ENCODE measurements at regions not wholly inside any gene's neighbourhood (a gene's known extent, or its start where the extent isn't known, plus 50 kb on each side); places are given as distances from the start of the nearest gene placed in this dataset.
"Not testable (repeated sequence)": the region's sequence is repeated elsewhere in the genome, so short reads cannot be mapped to it uniquely, and the experiment has no call there.

DNA sequence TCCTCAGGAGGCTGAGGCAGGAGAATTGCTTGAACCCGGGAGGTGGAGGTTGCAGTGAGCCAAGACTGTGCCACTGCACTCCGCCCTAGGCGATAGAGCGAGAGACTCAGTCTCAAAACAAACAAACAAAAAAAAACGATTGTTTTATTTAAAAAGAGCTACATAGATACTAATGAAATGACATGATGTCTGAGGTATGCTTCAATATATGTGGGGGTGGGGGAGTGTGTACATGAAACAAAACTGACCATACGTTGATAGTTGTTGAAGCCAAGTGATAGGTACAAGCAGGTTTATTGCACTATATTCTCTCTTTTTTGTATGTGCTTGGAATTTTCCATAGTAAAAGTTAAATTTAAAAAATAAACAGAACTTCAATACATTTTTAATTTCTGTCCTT, 240.1 kb downstream of the TFAP2A start:
- no peak for DNase-seq

DNA sequence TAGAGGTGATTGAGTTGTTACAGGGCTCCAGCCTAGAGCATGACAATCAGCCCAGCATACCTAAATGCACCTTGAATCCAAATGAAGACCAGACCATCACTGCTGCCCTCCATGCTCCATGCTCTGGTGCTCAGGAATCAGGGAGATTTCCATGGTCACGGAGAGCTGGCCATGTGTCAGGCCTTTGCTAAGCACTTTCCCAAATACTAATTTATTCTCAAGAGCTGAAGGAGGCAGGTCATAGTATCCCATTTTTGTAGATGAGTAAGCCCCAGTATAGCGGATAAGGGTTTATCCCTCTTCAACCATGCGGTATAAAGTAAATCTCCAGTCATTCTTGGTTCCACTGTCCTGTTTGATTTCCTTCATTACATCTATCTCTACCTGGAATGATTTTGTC, 240.8 kb downstream of the TFAP2A start:
- DNase-seq: no peak

DNA sequence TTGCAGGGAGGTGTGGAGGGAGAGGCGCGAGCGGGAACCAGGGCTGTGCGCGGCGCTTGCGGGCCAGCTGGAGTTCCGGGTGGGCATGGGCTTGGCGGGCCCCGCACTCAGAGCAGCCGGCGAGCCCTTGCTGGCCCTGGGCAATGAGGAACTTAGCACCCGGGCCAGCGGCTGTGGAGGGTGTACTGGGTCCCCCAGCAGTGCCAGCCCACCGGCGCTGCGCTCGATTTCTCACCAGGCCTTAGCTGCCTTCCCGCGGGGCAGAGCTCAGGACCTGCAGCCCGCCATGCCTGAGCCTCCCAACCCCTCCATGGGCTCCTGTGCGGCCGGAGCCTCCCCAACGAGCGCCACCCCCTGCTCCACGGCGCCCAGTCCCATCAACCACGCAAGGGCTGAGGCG, 243.2 kb downstream of the TFAP2A start:
- DNase-seq: not testable (repeated sequence)

DNA sequence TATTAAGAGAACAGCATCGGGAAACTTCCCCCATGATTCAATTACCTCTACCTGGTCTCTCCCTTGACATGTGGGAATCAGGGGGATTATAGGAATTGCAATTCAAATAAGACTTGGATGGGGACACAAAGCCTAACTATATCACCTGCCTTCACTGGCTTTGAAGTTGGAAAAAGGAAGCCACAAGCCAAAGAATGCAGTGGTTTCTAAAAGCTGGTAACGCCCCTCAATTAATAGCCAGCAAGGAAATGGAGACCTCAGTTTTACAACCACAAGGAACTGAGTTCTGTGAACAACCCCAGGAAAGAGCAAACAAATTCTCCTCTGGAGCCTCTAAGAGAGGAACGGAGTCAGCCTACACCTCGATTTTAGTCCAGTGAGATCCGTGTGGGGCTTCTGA, 244.1 kb downstream of the TFAP2A start:
- DNase-seq: no peak

DNA sequence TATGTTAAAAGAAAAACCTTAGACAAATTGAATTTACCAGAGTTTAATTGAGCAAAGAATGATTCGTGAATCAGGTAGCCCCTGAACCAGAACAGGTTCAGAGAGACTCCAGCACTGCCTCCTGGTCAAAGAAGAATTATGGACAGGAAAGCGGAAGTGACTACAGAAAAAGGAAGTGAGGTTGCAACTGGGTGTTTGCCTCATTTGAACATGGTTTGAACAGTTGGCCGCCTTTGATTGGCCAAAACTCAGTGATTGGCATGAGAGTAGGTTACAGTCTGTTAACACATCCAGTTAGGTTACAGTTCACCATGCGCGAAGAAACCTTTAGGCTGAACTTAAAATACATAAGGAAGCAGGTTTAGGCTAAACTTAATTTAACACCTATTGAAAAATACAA, 248.8 kb downstream of the TFAP2A start:
- no peak for DNase-seq

DNA sequence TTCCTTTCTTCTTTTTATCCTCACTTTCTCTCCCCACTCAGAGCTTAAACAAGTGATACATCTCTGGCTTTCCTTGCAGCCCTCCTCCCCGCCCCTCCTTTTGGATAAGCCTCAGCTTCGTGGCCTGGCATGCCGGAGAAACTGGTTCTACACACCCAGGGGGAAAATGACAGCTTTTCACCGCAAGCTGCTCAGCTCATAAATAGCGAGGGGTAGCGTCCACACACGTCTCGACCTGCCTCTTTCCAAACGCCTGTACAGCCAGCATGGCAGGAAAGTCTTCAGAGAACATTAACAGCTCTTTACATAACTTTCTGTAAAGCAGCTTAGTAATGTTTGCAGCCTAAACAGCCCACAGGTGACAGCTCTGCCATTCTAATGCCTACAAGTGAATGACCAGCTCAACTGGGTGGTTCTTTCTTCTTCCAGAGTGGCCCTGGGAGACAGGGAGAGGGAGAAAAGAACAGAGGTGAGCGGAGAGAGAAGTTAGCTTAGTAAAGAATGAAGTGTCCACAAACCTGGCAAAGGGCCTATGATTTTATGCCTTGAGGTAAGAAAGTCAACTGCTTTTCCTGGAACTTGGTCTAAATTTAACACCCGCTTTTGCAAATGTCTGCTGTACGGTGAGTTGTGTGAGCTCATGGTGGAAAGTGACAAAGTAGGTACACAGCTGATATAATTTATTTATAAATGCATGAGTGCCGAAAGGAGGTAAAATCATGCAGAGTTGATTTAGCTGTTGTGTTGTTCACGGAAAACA, 251.5 kb downstream of the TFAP2A start:
- no peak for DNase-seq

DNA sequence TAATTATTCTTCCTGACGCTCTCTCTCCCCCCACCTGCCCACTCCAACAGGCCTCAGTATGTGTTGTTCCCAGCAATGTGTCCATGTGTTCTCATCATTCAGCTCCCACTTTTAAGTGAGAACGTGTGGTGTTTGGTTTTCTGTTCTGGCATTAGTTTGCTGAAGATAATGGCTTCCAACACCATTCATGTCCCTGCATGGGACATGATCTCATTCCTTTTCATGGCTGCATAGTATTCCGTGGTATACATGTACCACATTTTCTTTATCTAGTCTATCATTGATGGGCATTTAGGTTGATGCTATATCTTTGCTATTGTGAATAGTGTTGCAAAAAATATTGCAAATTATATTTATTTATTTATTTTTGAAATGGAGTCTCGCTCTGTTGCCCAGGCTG, 258.0 kb downstream of the TFAP2A start:
- no peak for DNase-seq

DNA sequence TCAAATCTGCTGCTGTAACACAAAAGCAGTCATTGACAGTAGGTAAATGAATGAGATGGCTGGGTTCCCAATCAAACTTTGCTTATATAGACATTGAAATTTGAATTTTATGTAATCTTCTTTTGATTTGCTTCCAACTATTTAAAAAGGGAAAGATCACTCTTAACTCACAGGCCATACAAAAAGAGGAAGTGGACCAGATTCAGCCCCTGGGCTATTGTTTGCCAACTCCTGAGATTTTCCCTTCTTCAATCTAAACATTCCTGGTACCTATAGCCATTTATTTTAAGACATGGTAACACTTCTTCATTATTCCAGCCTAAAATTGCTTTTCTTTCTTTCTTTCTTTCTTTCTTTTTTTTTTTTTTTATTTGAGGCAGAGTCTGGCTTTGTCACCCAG, 260.6 kb downstream of the TFAP2A start:
- no peak for DNase-seq

DNA sequence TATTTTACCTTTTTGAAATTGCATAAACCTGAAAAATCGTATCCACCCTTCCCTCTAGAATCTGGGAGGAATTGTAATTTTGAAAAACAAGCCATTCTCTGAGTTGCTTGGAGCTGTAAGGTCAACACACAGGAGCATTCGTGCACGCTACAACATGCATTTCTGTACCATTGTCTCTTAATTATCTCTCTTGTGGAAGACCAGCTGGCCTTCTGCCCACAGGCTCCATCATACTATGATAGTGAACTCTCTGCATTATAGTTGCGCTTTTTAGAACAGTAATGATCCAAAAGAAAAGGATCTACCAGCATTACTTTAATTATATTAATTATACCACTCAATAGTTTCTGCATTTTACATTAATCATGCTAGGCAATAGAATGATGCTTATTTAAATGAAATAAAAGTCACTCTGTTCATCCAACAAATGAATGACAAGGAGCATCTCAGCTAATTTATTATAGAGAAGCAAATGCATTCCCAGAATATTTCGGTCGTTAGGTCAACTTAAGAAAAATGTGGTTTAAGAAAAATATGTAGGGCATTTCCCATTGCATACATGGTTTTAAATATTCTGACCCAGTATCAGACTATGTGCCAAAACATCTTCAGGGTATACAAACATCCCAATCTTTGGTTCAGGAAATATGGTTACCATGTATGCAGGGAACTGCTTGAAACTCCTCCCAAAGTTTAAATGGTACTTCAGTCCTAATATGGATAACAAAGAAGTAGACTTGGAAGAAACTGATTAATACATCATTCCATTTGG, 263.5 kb downstream of the TFAP2A start:
- no peak for DNase-seq

DNA sequence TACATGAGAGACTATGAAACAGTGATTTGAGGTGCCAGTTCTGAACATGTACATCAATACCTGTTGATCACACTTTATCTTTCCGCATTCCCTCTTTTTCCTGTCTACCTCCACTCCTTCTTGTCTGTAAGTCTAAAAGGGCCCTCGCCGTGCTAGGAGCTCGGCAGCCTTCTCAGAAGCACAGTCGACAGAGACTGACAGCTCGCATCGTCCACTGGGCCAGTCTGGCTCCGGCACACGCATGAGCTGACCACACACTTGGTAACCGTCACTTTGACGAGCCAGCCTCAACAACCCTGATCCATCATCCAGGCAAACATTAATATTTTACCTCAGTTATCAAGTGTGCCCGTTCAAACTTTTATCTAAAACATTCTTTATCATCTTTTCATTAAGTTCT, 265.3 kb downstream of the TFAP2A start:
- DNase-seq: no peak

DNA sequence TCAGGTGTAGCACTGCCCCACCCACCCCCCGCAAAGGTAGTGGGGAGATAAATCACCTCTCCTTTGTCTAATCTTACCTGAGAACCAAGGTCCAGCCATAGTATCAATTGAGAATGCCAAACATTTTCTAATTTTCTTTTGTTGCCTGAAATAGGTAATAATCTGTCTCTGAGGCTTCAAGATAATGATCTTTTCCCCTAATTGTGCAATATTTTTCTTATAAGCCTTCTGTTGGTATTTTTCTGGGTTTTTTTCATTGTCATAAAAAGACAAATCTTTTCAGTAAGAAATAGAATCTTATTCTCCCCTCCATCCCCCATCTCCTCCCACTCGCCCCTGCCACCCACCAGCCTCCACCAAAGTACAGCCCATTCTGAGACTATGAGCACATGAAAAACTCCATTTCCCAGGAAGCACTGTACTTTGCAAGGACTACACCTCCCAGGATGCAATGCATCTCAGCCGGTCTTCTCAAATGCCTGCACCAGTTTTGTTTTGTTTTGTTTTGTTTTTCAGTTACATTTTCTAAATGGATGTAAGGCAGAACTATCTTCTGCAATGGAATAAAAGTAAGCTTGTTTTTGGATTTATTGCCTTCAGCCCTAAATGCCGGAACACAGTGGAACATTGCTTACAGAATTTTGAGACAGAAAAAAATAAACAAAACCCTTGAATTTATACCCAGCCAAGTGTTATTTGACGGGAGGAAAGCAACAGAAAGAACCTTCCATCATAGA, 268.0 kb downstream of the TFAP2A start:
- no peak for DNase-seq

DNA sequence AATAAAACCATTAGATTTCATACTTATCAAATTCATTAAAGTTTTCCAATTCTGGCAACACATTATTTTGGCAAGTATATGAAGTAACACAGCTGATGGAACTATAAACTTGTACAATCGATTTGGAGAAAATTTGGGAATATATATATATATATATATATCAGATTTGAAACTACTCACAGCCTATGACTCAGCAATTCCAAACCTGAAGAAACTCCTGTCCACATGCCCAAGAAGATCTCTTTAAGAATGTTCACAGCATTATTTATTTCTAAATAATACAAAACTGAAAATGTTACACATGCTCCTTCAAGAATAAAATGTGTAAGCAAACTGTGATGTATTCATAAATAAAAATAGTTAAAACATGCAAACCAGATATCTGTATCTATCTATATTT, 270.1 kb downstream of the TFAP2A start:
- DNase-seq: no peak

DNA sequence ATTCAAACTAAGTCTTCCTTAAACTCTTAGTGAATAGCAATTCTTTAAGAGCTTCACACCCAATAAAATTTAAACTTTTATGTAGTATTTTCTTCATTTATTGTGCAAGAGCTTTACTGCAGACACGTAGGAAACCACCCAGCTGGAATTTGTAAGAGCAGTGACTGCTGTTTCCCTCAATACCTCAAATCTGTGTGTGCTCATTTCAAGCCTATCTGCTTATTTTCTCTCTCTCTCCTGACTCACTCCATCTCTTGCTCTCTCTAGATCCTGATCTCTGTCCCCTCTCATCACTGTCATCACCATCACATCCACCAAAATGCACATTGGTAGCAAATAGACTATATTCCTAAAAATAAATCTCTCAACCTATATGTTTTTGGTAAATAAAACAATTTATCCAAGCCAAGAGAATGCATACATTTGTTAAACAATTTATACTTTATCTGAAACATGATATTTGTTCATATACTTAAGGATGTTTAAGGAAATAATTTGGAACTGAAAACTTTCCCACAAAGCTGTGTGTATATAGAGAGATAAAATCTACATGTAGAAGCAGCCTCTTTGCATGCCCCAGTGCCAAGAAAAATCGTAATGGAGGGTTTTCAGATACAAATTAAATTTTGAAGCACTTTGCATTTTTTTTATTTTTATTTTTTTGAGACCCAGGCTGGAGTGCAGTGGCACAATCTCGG, 273.0 kb downstream of the TFAP2A start:
- DNase-seq: no peak

DNA sequence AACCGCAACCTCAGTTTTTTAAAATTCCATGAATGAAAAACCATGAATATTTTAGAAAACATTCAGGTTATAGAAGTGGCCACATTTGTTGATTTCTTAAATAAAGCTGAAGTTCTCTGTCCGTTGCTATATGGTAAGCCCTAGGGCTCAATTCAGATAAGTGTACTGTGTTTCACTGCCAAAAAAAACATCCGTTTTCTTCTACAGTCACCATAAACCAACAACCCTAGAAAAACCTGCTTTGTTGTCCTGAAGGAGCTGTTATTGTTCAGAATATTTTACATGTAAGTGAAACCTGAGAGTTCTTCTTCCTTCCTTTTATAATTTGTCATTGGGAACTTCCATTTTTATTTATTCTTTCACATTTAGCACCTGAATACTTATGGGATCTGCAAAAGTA, 274.1 kb downstream of the TFAP2A start:
- DNase-seq: no peak

DNA sequence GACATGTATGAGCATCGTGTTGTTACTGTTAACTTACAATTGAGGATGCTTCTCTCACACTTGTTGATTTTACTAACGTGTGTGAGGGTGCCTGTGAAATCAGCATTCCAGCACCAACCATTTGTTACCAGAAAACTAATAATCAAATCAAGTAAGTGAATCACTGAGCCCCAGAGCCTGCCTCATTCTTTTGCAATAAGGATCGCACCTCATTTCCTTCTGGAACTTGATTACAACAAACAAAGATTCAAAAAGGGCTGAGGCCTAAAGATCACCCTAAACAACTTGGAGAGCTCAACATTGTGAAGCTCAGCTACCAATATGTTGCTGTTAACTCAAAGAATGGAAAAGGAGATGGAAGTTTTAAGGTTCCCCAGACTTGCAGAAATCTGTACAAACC, 274.7 kb downstream of the TFAP2A start:
- DNase-seq: no peak

DNA sequence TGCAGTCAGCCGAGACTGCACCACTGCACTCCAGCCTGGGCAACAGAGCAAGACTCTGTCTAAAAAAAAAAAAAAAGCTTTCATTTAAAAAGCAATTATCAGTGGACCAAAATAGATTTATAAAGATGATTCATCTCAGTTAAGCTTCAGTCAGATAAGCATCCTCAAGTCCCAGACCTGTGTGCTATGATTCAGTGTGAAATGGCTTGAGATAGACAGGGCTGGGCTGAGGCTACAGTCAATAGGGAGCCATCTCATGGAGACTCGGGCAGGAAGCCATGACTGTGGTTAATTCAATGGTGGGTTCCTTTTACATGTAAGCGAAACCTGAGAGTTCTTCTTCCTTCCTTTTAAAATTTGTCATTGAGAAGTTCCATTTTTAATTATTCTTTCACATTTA, 276.0 kb downstream of the TFAP2A start:
- no peak for DNase-seq

DNA sequence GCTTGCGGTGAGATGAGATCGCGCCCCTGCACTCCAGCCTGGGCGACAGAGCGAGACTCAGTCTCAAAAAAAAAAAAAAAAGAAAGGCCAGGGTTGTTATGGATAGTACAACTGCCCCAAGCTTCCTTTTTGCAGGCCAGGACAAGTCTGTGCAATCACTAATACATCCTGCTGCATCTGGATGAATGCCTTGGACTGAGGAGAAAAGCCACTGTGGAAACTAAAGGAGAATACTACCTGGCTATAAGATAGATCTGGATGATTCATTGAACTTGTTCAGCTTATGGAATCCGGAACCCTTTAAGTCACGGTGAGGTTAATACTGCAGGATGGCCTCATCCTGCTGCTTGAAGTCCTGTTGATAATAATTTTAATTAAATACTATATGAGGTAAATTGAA, 278.2 kb downstream of the TFAP2A start:
- no peak for DNase-seq

DNA sequence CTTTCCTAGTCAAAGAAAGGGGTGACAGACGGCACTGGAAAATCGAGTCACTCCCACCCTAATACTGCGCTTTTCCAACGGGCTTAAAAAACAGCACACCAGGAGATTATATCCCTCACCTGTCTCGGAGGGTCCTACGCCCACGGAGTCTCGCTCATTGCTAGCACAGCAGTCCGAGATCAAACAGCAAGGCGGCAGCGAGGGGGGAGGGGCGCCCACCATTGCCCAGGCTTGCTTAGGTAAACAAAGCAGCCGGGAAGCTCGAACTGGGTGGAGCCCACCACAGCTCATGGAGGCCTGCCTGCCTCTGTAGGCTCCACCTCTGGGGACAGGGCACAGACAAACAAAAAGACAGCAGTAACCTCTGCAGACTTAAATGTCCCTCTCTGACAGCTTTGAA, 280.7 kb downstream of the TFAP2A start:
- not testable (repeated sequence) for DNase-seq

DNA sequence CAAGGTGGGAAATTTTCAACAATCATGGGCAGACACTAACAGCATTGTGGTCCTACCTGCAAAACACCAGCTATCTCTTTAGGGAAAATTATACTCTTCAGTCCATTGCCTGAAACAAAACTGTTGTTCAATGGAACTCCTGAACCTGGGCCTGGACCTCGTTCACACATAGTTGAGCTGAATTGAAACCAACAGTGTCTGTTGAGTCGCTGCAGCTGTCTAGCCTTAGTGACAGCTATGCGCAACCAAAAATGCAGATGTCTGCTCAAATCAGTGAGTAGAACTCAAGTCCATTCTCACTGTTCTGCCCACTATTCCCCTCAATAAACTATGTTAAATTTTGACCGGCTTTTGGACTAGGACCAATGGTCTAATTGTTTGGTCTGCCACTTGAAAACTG, 286.2 kb downstream of the TFAP2A start:
- DNase-seq: no peak

DNA sequence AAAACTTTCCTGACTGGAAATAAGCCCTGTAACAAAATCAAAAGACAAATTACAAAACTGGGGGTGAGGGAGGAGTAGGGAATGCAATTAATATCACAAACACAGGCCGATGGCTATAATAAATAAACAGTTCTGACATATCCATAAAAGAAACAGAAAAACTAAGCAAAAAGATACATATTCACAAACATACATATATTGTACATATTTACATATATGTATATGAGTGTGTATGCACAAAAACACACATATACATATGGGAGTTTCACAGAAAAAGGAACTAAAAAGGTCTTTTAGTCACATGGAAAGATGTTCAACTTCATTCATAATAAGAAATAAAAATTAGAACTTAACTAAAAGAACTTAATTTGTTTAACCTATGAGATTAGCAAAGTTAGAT, 292.7 kb downstream of the TFAP2A start:
- no peak for DNase-seq

DNA sequence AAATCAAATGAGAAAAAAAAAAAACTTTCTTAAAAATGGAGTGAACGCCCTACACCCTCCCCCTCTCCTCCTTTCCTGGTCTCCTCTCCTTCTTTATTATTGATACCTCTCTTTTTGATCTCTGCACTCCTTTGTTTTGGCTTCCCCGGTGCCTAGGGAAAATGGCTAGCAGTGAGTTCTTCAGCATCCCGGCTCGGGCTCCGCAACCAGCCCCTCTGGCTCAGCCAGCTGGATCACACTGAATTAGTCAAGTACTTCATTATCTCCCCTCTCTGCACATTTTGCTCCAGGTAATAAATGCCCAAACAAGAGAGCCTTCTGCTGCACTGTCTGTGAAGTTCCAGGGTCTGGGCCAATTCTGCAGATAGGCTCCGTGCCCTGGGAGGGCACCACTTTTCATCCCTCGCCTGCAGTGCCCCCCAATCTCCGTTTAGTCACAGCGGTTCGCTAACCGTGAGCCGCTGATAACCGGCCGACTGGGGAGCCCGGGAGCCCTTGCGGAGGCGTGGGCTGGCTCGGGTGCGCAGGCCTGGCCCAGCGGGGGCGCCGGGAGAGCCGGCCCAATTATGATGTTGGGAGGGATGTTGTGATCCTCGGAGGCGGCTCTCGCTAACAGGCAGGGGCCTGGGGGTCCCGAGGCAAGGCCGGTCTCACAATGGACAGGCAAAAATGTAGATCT, 301.9 kb downstream of the TFAP2A start:
- DNase-seq: no peak

DNA sequence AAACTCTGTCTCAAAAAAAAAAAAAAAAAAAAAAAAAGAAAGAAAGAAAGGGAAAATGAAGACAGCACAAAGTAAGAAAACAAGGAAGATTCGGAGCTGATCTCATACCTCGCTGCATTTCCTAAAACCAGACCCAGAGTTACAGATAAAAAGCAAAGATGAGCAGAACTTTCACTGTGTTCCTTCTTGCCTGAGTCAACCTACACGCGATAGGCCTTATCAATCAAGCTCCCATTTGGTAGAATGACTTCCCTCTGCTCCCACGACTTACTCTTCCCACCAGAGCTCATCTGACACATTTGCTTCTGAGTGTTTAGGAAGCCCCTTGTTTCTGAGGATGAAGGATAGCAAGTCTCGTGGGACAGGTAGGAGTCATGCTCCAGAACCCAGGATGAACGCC, 302.9 kb downstream of the TFAP2A start:
- DNase-seq: no peak
